Upper lobe of left lung (tissue), 6 donors: ENCODE measurements at regions not wholly inside any gene's neighbourhood (a gene's known extent, or its start where the extent isn't known, plus 50 kb on each side); places are given as distances from the start of the nearest gene placed in this dataset.
"Not testable (repeated sequence)": the region's sequence is repeated elsewhere in the genome, so short reads cannot be mapped to it uniquely, and the experiment has no call there.

Source experiments
- ATAC-seq, 2 donors: fragments of 200-7000 bp; cut with Tn5 transposase; one replicate each; pipeline ENCODE4 v1.9.1; 2022; ENCODE audit warnings: mild to moderate bottlenecking in 2 of 2, moderate library complexity in 2 of 2; ENCODE audit not compliant: low FRiP score in 2 of 2
- DNase-seq, 2 donors: peaks; one replicate each; pipeline ENCODE4 v3.0.0-alpha.2; 2019 to 2020
- H3K27ac ChIP-seq, 4 donors: fragments of 200-600 bp; sonication (generic); one replicate each; pipeline ENCODE4 v1.5.1; 2016 to 2019
- H3K27me3 ChIP-seq, 4 donors: fragments of 200-600 bp; sonication (generic); one replicate each; pipeline ENCODE4 v1.5.1; 2017 to 2019
- H3K36me3 ChIP-seq, 4 donors: fragments of 200-600 bp; sonication (generic); one replicate each; pipeline ENCODE4 v1.5.1; 2016 to 2019
- H3K4me1 ChIP-seq, 4 donors: fragments of 200-600 bp; sonication (generic); one replicate each; pipeline ENCODE4 v1.5.1; 2018 to 2019
- H3K4me3 ChIP-seq, 4 donors: fragments of 200-600 bp; sonication (generic); one replicate each; pipeline ENCODE4 v1.5.1; 2017 to 2019; ENCODE audit warnings: mild to moderate bottlenecking in 2 of 4, moderate library complexity in 1 of 4
- H3K9me3 ChIP-seq, 4 donors: fragments of 200-600 bp; sonication (generic); one replicate each; pipeline ENCODE4 v1.5.1; 2018 to 2019
- EP300 ChIP-seq, 4 donors: sonication (generic); formaldehyde crosslinking; IDR thresholded peaks; one replicate each; pipeline ENCODE4 v1.5.1; 2017; ENCODE audit warnings: antibody characterized with exemption in 4 of 4, control low read depth in 2 of 4
- POLR2A ChIP-seq, 4 donors: fragments of 450-650 bp; IDR thresholded peaks; one replicate each; pipeline ENCODE4 v1.5.1; 2016 to 2017; ENCODE audit warnings: antibody characterized with exemption in 4 of 4, mild to moderate bottlenecking in 2 of 4
- POLR2AphosphoS5 ChIP-seq, 2 donors: sonication (generic); formaldehyde crosslinking; IDR thresholded peaks; one replicate each; pipeline ENCODE4 v1.5.1; 2017; ENCODE audit warnings: antibody characterized with exemption in 2 of 2
- WGBS, 2 donors: methylation state at CpG; one replicate each; pipeline ENCODE4 v1.1.5; 2017 to 2018; 5-methylcytosine and 5-hydroxymethylcytosine counted together
- TF ChIP-seq, protein P1 (sequence below), 6 experiments: fragments of 450-650 bp in 4 of 6; fragments of 200-600 bp in 2 of 6; sonication (generic) in 2 of 6; IDR thresholded peaks; one replicate each; pipeline ENCODE4 v1.5.1; 2016 to 2019; ENCODE audit warnings: antibody characterized with exemption in 6 of 6
- donor health status: DM: no; HTN: no; CAD: no; lungs with moderate emphysema.
- donor health status: DM: no; HTN: yes; CAD: no; lungs with severe emphysema.

DNA sequence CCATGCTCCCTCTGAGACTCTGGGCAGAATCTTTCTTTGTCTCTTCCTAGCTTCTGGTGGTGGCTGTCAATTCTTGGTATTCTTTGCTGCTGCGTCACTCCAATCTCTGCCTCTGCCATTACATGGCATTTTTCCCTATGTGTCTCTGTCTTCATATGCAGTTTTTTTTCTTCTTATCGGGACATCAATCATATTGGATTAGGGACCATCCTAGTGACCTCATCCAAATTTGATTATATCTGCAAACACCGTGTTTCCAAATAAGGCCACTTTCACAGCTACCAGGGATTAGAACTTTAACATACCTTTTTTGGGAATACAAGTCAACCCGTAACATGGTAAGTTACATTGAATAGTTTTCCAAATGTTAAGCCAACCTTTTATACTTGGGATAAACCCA is 358.2 kb upstream of the FRG2C start:
- H3K27ac ChIP-seq: no peak overlapping the region
- no peaks in the 10 kb centered on the region for H3K4me1 ChIP-seq
- H3K9me3 ChIP-seq: no peaks in the 10 kb centered on the region
- no peaks in the 10 kb centered on the region for H3K27me3 ChIP-seq
- TF ChIP-seq, protein P1, sequence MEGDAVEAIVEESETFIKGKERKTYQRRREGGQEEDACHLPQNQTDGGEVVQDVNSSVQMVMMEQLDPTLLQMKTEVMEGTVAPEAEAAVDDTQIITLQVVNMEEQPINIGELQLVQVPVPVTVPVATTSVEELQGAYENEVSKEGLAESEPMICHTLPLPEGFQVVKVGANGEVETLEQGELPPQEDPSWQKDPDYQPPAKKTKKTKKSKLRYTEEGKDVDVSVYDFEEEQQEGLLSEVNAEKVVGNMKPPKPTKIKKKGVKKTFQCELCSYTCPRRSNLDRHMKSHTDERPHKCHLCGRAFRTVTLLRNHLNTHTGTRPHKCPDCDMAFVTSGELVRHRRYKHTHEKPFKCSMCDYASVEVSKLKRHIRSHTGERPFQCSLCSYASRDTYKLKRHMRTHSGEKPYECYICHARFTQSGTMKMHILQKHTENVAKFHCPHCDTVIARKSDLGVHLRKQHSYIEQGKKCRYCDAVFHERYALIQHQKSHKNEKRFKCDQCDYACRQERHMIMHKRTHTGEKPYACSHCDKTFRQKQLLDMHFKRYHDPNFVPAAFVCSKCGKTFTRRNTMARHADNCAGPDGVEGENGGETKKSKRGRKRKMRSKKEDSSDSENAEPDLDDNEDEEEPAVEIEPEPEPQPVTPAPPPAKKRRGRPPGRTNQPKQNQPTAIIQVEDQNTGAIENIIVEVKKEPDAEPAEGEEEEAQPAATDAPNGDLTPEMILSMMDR (IDR thresholded peaks at IDR 0.05): no peak
- no peak for TF ChIP-seq POLR2AphosphoS5 (IDR thresholded peaks at IDR 0.05)
- no peak for TF ChIP-seq EP300 (IDR thresholded peaks at IDR 0.05)
- TF ChIP-seq POLR2A (IDR thresholded peaks at IDR 0.05): no peak
- DNase-seq (no peak), ATAC-seq (no peak)
- WGBS, 2 donors: 90 to 98% methylated on average over 4 of the region's 4 CpGs
- H3K4me3 ChIP-seq: no peak overlapping the region
- no peaks in the 10 kb centered on the region for H3K36me3 ChIP-seq

DNA sequence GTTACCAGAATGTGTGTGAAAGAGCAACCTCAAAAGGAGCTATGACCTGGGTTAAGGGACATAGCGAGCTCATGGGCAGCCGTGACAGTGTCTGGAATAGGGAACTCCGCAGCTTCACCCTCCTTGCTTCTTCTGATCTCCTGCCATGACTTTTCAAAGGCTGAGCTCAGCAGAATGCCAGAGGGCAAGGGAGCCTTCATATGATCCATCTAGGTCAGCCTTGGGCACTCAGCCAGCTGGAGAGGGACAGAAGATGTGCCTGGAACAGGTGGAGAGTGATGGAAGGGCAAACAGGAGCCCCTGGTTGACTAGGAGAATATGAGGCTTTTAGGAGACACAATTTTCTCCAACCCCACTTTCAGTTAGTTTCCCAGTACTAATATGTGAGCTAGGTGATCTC is 352.8 kb upstream of the FRG2C start:
- 88 to 98% methylated on average over 3 of the region's 3 CpGs for WGBS, 2 donors
- H3K36me3 ChIP-seq: not testable (repeated sequence)

DNA sequence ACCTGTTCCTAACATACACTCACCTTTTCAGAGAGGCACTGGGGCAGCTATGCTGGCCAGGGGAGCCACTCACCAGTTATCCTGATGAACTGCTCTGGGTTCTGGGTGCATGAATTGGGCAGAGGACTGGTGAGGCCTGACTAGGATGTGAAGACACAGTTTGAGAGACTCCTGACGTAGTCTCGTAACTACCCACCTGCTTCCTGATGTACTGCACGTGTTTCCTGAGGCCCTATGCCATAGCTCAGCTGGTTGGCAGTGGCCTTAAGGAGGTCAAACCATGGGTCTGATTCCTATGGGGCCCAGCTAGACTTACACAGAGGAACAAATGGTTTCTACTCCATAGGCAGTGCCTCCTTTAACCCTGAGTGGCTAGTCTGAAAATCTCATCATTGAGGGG is 351.7 kb upstream of the FRG2C start:
- H3K27ac ChIP-seq, H3K4me3 ChIP-seq, H3K9me3 ChIP-seq, DNase-seq, ATAC-seq, H3K4me1 ChIP-seq, H3K27me3 ChIP-seq, H3K36me3 ChIP-seq: not testable (repeated sequence)
- 93 to 95% methylated on average over 3 of the region's 3 CpGs for WGBS, 2 donors

More for the DNA sequence above, 352.8 kb upstream of the FRG2C start:
- not testable (repeated sequence) for H3K4me1 ChIP-seq, H3K4me3 ChIP-seq, ATAC-seq, DNase-seq, H3K27me3 ChIP-seq, H3K27ac ChIP-seq, H3K9me3 ChIP-seq

DNA sequence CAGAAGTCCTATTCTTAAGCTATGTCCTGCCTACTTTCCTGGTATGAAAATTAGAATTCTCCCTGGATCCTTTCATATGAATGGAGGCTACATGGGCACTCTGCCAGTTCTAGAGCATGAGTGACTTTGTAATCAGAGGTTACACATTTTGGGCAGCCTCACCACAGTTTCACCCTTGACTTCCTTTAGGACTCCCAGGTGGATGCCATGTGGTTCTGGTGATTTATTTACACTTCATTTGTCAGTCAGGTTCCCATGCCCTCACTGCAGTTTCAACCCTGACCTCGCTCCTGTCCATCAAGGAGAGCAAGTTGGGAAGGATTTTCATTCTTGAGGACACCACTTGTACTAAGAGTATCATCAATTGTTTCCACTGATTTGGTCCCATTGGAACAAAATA is 344.4 kb upstream of the FRG2C start:
- not testable (repeated sequence) for H3K27ac ChIP-seq, H3K27me3 ChIP-seq, ATAC-seq, H3K9me3 ChIP-seq, DNase-seq, H3K36me3 ChIP-seq, H3K4me1 ChIP-seq, H3K4me3 ChIP-seq
- WGBS, 2 donors: 89 to 94% methylated on average over 1 of the region's 1 CpG

DNA sequence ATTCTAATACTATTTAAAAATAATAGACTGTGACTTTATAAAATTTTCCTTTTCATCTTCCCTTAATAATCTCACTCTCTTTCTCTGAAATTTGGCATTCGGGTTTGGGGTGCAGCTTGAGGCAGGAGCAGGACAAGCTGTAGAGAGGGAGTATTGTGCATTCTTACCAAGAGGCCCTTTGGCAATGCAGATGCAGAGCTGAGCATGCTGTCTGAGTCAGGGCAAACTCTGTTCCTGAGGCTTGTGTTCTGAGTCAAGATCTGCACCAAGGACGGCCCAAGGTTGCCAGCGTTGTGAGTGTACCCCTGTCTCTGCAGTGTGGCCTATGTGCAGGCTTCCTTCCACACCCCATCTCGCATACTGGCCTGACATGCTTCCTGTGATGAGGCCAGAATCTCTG is 343.8 kb upstream of the FRG2C start:
- no peaks in the 10 kb centered on the region for H3K27me3 ChIP-seq
- H3K27ac ChIP-seq: no peak overlapping the region
- ATAC-seq: no peak
- no peaks in the 10 kb centered on the region for H3K9me3 ChIP-seq
- TF ChIP-seq POLR2A (IDR thresholded peaks at IDR 0.05): no peak
- TF ChIP-seq EP300 (IDR thresholded peaks at IDR 0.05): no peak
- no peak for TF ChIP-seq POLR2AphosphoS5 (IDR thresholded peaks at IDR 0.05)
- TF ChIP-seq, protein P1 (IDR thresholded peaks at IDR 0.05): no peak
- no peaks in the 10 kb centered on the region for H3K36me3 ChIP-seq
- no peak for DNase-seq
- WGBS, 2 donors: 84 to 87% methylated on average over 2 to 4 of the region's 4 CpGs
- no peak overlapping the region for H3K4me3 ChIP-seq
- H3K4me1 ChIP-seq: no peaks in the 10 kb centered on the region

DNA sequence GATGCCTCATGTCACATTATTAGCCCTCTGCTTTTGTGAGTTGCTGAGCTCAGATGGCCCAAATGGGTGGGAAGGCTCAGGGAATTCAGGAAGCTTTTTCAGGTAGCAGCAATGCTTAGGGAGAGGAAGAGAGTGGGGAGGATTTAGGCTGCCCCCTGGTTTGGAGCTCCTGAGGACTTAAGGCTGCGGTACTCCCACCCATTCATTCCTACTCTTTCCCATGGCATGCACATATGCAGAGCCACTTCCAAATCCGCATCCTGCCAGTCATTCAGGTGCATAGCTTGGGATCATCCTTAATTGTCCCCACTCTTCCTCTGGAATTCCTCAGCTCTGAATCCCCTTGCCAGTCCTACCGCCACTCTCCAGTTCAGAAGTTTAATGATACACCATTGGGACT is 343.1 kb upstream of the FRG2C start:
- no peak for ATAC-seq
- H3K9me3 ChIP-seq: no peaks in the 10 kb centered on the region
- no peak for DNase-seq
- no peak overlapping the region for H3K27ac ChIP-seq
- H3K4me3 ChIP-seq: no peak overlapping the region
- TF ChIP-seq POLR2AphosphoS5 (IDR thresholded peaks at IDR 0.05): no peak
- no peak for TF ChIP-seq POLR2A (IDR thresholded peaks at IDR 0.05)
- TF ChIP-seq EP300 (IDR thresholded peaks at IDR 0.05): no peak
- TF ChIP-seq, protein P1 (IDR thresholded peaks at IDR 0.05): no peak
- no peaks in the 10 kb centered on the region for H3K36me3 ChIP-seq
- WGBS, 2 donors: 95 to 100% methylated on average over 3 of the region's 3 CpGs
- no peaks in the 10 kb centered on the region for H3K27me3 ChIP-seq
- no peaks in the 10 kb centered on the region for H3K4me1 ChIP-seq

DNA sequence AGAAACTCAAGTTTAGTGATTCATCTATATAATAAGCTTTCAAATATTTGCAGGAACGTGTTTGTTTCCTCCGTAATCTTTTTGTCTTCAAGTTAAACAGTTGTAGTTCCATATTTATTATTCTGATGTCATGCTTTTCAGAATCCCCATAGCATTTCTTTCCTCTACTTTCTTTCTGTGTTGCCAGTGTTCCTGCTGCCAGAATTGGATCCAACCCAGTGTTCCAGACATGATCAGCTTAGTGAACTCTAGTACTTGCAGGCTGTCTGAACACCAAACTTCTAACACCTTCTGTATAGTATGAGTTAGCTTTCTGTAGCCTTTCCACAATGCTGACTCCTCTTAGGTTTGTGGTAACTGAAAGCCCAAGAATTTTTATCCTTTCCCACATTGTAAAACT is 340.2 kb upstream of the FRG2C start:
- H3K4me1 ChIP-seq, H3K9me3 ChIP-seq, H3K36me3 ChIP-seq, H3K4me3 ChIP-seq, ATAC-seq, H3K27me3 ChIP-seq, DNase-seq, H3K27ac ChIP-seq: not testable (repeated sequence)
- 62 to 87% methylated on average over 2 of the region's 2 CpGs for WGBS, 2 donors
